RCC 7860 (cell line): ENCODE measurements at regions not wholly inside any gene's neighbourhood (a gene's known extent, or its start where the extent isn't known, plus 50 kb on each side); places are given as distances from the start of the nearest gene placed in this dataset.
A peak's percentile ranks its signal among the peaks of the same experiment; 100 is the strongest.

Source experiments
- DNase-seq: peaks from one replicate; pipeline ENCODE4 v3.0.0-alpha.2; 2015; ENCODE audit warnings: low spot score
- FAIRE-seq: peaks from 2 replicates; lab custom pipeline; 2012; peaks lifted over from hg19 to GRCh38; lab: Jason Lieb, UNC

- no peak for FAIRE-seq
- no peak for DNase-seq
Measured at GRCh38 chr2:234732404-234733092, 219.3 kb upstream of the SH3BP4 start.

GRCh38 chr2:234731236-234731635 is 220.6 kb upstream of the SH3BP4 start:
- no peak for FAIRE-seq
- DNase-seq, result no peak

- DNase-seq, result no peak
- no peak for FAIRE-seq
Measured at GRCh38 chr2:234730066-234730640, 221.7 kb upstream of the SH3BP4 start.

GRCh38 chr2:234725528-234726264 is 226.1 kb upstream of the SH3BP4 start:
- no peak for DNase-seq

GRCh38 chr2:234724850-234725249 is 227.0 kb upstream of the SH3BP4 start:
- DNase-seq, result no peak
- FAIRE-seq, result no peak

More at GRCh38 chr2:234725528-234726264, 226.1 kb upstream of the SH3BP4 start:
- FAIRE-seq, result no peak

- FAIRE-seq (no peak), DNase-seq (no peak)
Measured at GRCh38 chr2:234723400-234723799, 226.5 kb upstream of the ARL4C start.

GRCh38 chr2:234722176-234722575 is 225.3 kb upstream of the ARL4C start:
- peak; percentile 47 for FAIRE-seq

GRCh38 chr2:234719116-234719716 is 222.3 kb upstream of the ARL4C start:
- DNase-seq, result no peak
- FAIRE-seq, result no peak

More at GRCh38 chr2:234722176-234722575, 225.3 kb upstream of the ARL4C start:
- DNase-seq, result no peak

- no peak for FAIRE-seq
- no peak for DNase-seq
Measured at GRCh38 chr2:234716271-234716670, 219.4 kb upstream of the ARL4C start.

GRCh38 chr2:234715671-234716250 is 218.9 kb upstream of the ARL4C start:
- DNase-seq (no peak), FAIRE-seq (no peak)

- FAIRE-seq, result no peak
- DNase-seq, result no peak
Measured at GRCh38 chr2:234714711-234715110, 217.8 kb upstream of the ARL4C start.

- FAIRE-seq (no peak), DNase-seq (no peak)
Measured at GRCh38 chr2:234712421-234712935, 215.6 kb upstream of the ARL4C start.

- FAIRE-seq, result no peak
- no peak for DNase-seq
Measured at GRCh38 chr2:234711308-234711707, 214.4 kb upstream of the ARL4C start.

- DNase-seq, result no peak
- no peak for FAIRE-seq
Measured at GRCh38 chr2:234710587-234710986, 213.7 kb upstream of the ARL4C start.

- DNase-seq (no peak), FAIRE-seq (no peak)
Measured at GRCh38 chr2:234710066-234710465, 213.2 kb upstream of the ARL4C start.

- DNase-seq (no peak), FAIRE-seq (no peak)
Measured at GRCh38 chr2:234708717-234709116, 211.8 kb upstream of the ARL4C start.

GRCh38 chr2:234708091-234708683 is 211.3 kb upstream of the ARL4C start:
- FAIRE-seq (no peak), DNase-seq (no peak)

GRCh38 chr2:234706086-234706485 is 209.2 kb upstream of the ARL4C start:
- FAIRE-seq, result no peak

GRCh38 chr2:234705108-234705507 is 208.2 kb upstream of the ARL4C start:
- peak; percentile 54 for DNase-seq
- no peak for FAIRE-seq

More at GRCh38 chr2:234706086-234706485, 209.2 kb upstream of the ARL4C start:
- DNase-seq, result no peak

GRCh38 chr2:234703258-234703657 is 206.4 kb upstream of the ARL4C start:
- no peak for DNase-seq
- no peak for FAIRE-seq
